ENCODE measurements at regions not wholly inside any gene's neighbourhood (a gene's known extent, or its start where the extent isn't known, plus 50 kb on each side); places are given as distances from the start of the nearest gene placed in this dataset.

- ChIA-PET CTCF (interaction anchor here (0.9 to 2.1 kb wide), 7 partner anchors 8 to 242 kb away, joined by 3 to 8 read pairs (median 3); no protein-coding TSS in a partner anchor), POLR2A (no interaction called here)
- TF ChIP-seq JUN (IDR thresholded peaks at IDR 0.05) (0 out of 5 replicates have a peak, but pooled peaks of 1 of the 2 experiments have one; percentile 29), HDAC2 (IDR thresholded peaks at IDR 0.05) (no peak), HOXA7 (CRISPR knock-in tag; IDR thresholded peaks at IDR 0.05) (no peak), RAD21 (conservative IDR thresholded peaks at IDR 0.05 in 1 of 2, IDR thresholded peaks at IDR 0.05 in 1 of 2) (0 out of 5 replicates have a peak, but pooled peaks of 1 of the 2 experiments have one; percentile 21), PBX3 (IDR thresholded peaks at IDR 0.05) (no peak), USF2 (IDR thresholded peaks at IDR 0.05) (no peak), FOSL2 (IDR thresholded peaks at IDR 0.05) (peak; percentile 33; the same call in 1 of the 2 replicates), FOSL2 (CRISPR knock-in tag; IDR thresholded peaks at IDR 0.05) (peak; percentile 74)
- peak; percentile 67 for FAIRE-seq
- ATAC-seq, result peak; percentile 76 to 85
- WGBS (ENCODE audit: missing lambda C conversion rate), result 34% methylated on average over 9 of the region's 9 CpGs
- H3K4me1 ChIP-seq, result peaks cover 22% of the 10 kb centered on the region
- peak overlapping the region; percentile 64 for H3K4me2 ChIP-seq
- H3K9me3 ChIP-seq, result no peaks in the 10 kb centered on the region
- H3K27ac ChIP-seq, result peak overlapping the region; percentile 46 to 73
- no peak overlapping the region for H3K4me3 ChIP-seq
- peak; percentile 34 to 59 for DNase-seq (ENCODE audit: low read depth in 1 of 2, low spot score in 1 of 2)
Observed at GRCh38 chr17:72297326-72298115, 176.7 kb downstream of the SOX9 start.

GRCh38 chr17:72299100-72299499 lies 178.3 kb downstream of the SOX9 start:
- TF ChIP-seq RFX5 (IDR thresholded peaks at IDR 0.05), result no peak
- TF ChIP-seq JUN (IDR thresholded peaks at IDR 0.05), result no peak
- no peak for TF ChIP-seq SMC3 (IDR thresholded peaks at IDR 0.05)
- TF ChIP-seq NPAS2 (CRISPR knock-in tag; IDR thresholded peaks at IDR 0.05; ENCODE audit: borderline replicate concordance), result no peak
- no peak for TF ChIP-seq HOXB13 (CRISPR knock-in tag; IDR thresholded peaks at IDR 0.05; ENCODE audit: low read depth)
- no peak for TF ChIP-seq ZC3H11A (IDR thresholded peaks at IDR 0.05)
- TF ChIP-seq KDM1A (IDR thresholded peaks at IDR 0.05; ENCODE audit: low read depth), result no peak
- TF ChIP-seq TP53 (CRISPR knock-in tag; IDR thresholded peaks at IDR 0.05), result no peak
- TF ChIP-seq NR3C1 (IDR thresholded peaks at IDR 0.05), result no peak
- TF ChIP-seq HES2 (IDR thresholded peaks at IDR 0.05), result no peak
- TF ChIP-seq ESRRA (IDR thresholded peaks at IDR 0.05; ENCODE audit: borderline replicate concordance, low read length), result no peak
- H3K4me2 ChIP-seq, result no peak overlapping the region
- 62% methylated on average over 4 of the region's 4 CpGs for WGBS (ENCODE audit: missing lambda C conversion rate)
- no peaks in the 10 kb centered on the region for H3K9me3 ChIP-seq
- ATAC-seq, result no peak
- DNase-seq (ENCODE audit: low read depth in 1 of 2, low spot score in 1 of 2), result no peak
- H3K4me3 ChIP-seq, result no peak overlapping the region
- POLR2A ChIA-PET, result no interaction called here
- H3K27ac ChIP-seq, result peak overlapping the region in 1 of 2 experiments; percentile 29; a peak in 1 of 6 replicates
- peaks cover 22% of the 10 kb centered on the region for H3K4me1 ChIP-seq
- FAIRE-seq, result no peak
- CTCF ChIA-PET, result no interaction called here

GRCh38 chr17:72299592-72299991 lies 178.8 kb downstream of the SOX9 start:
- Histone ChIP-seq H3K27ac (0 out of 6 replicates have a peak overlapping the region, but pooled peaks of 1 of the 2 experiments have one; percentile 16), H3K4me3 (no peak overlapping the region), H3K9me3 (no peaks in the 10 kb centered on the region), H3K4me2 (no peak overlapping the region), H3K4me1 (peaks cover 22% of the 10 kb centered on the region)
- FAIRE-seq (no peak), ATAC-seq (no peak), DNase-seq (ENCODE audit: low read depth in 1 of 2, low spot score in 1 of 2) (no peak)
- CTCF ChIA-PET, result no interaction called here
- WGBS (ENCODE audit: missing lambda C conversion rate), result 82% methylated on average over 5 of the region's 5 CpGs
- POLR2A ChIA-PET, result no interaction called here
- TF ChIP-seq HES2 (IDR thresholded peaks at IDR 0.05) (no peak), PHF8 (IDR thresholded peaks at IDR 0.05; ENCODE audit: borderline replicate concordance, low read depth) (no peak), ZSCAN20 (CRISPR knock-in tag; IDR thresholded peaks at IDR 0.05) (no peak), SMC3 (IDR thresholded peaks at IDR 0.05) (no peak), USF2 (IDR thresholded peaks at IDR 0.05) (no peak), KDM5A (IDR thresholded peaks at IDR 0.05) (no peak), RCOR1 (IDR thresholded peaks at IDR 0.05; ENCODE audit: low read depth, low read length) (no peak), CTCF (IDR thresholded peaks at IDR 0.05) (no peak), HEYL (CRISPR knock-in tag; IDR thresholded peaks at IDR 0.05) (no peak), ESRRA (IDR thresholded peaks at IDR 0.05; ENCODE audit: borderline replicate concordance, low read length) (no peak), BCL3 (IDR thresholded peaks at IDR 0.05) (no peak), RFX5 (IDR thresholded peaks at IDR 0.05) (no peak), HOXB13 (CRISPR knock-in tag; IDR thresholded peaks at IDR 0.05; ENCODE audit: low read depth) (no peak), KDM1A (IDR thresholded peaks at IDR 0.05; ENCODE audit: low read depth) (no peak), ZFP36 (IDR thresholded peaks at IDR 0.05; ENCODE audit: borderline replicate concordance, partially characterized antibody) (no peak), JUN (IDR thresholded peaks at IDR 0.05) (no peak)
